ENCODE measurements at regions not wholly inside any gene's neighbourhood (a gene's known extent, or its start where the extent isn't known, plus 50 kb on each side); places are given as distances from the start of the nearest gene placed in this dataset.

- no peak for TF ChIP-seq CTCF (conservative IDR thresholded peaks at IDR 0.05; ENCODE audit: low read depth, low read length)
- no peak overlapping the region for H3K4me3 ChIP-seq (ENCODE audit: low read length)
- DNase-seq (ENCODE audit: low read depth) = no peak
Measured at GRCh38 chr3:23083701-23084100, 119.4 kb upstream of the UBE2E2 start.

GRCh38 chr3:23084367-23084766 lies 118.8 kb upstream of the UBE2E2 start:
- DNase-seq (ENCODE audit: low read depth) = no peak
- no peak for TF ChIP-seq CTCF (conservative IDR thresholded peaks at IDR 0.05; ENCODE audit: low read depth, low read length)
- no peak overlapping the region for H3K4me3 ChIP-seq (ENCODE audit: low read length)

GRCh38 chr3:23085261-23085660 lies 117.9 kb upstream of the UBE2E2 start:
- no peak for DNase-seq (ENCODE audit: low read depth)
- no peak for TF ChIP-seq CTCF (conservative IDR thresholded peaks at IDR 0.05; ENCODE audit: low read depth, low read length)
- no peak overlapping the region for H3K4me3 ChIP-seq (ENCODE audit: low read length)

- peak; percentile 52 for DNase-seq (ENCODE audit: low read depth)
- TF ChIP-seq CTCF (conservative IDR thresholded peaks at IDR 0.05; ENCODE audit: low read depth, low read length) = no peak
- no peak overlapping the region for H3K4me3 ChIP-seq (ENCODE audit: low read length)
Measured at GRCh38 chr3:23086331-23086730, 116.8 kb upstream of the UBE2E2 start.

- TF ChIP-seq CTCF (conservative IDR thresholded peaks at IDR 0.05; ENCODE audit: low read depth, low read length) = no peak
- no peak overlapping the region for H3K4me3 ChIP-seq (ENCODE audit: low read length)
- DNase-seq (ENCODE audit: low read depth) = no peak
Measured at GRCh38 chr3:23086831-23087230, 116.3 kb upstream of the UBE2E2 start.

- H3K4me3 ChIP-seq (ENCODE audit: low read length) = no peak overlapping the region
- no peak for DNase-seq (ENCODE audit: low read depth)
- TF ChIP-seq CTCF (conservative IDR thresholded peaks at IDR 0.05; ENCODE audit: low read depth, low read length) = no peak
Measured at GRCh38 chr3:23094412-23094811, 108.7 kb upstream of the UBE2E2 start.

- DNase-seq (ENCODE audit: low read depth) = no peak
- TF ChIP-seq CTCF (conservative IDR thresholded peaks at IDR 0.05; ENCODE audit: low read depth, low read length) = no peak
- no peak overlapping the region for H3K4me3 ChIP-seq (ENCODE audit: low read length)
Measured at GRCh38 chr3:23094890-23095462, 108.2 kb upstream of the UBE2E2 start.
